ENCODE measurements at regions not wholly inside any gene's neighbourhood (a gene's known extent, or its start where the extent isn't known, plus 50 kb on each side); places are given as distances from the start of the nearest gene placed in this dataset.

DNA sequence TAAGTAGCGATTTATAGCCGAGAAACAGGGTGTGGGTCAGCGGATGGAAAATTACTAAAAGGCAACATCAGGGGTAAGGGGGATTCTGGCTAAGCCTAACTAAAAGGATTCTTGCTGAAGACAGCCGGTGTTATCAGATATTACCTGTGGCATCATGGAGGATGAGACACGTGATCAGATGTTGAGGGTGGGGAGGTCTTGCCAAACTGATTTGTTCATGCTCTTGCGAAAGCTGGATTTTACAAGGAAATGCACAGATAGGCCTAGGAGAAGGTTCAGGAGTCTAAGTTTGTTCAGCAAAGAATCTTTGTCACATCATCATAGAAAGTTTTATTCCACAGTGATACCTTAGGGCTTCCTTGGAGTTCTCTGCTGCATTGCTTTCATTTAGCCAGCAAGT, 396.8 kb upstream of the TBL1XR1 start:
- TF ChIP-seq, protein P1, sequence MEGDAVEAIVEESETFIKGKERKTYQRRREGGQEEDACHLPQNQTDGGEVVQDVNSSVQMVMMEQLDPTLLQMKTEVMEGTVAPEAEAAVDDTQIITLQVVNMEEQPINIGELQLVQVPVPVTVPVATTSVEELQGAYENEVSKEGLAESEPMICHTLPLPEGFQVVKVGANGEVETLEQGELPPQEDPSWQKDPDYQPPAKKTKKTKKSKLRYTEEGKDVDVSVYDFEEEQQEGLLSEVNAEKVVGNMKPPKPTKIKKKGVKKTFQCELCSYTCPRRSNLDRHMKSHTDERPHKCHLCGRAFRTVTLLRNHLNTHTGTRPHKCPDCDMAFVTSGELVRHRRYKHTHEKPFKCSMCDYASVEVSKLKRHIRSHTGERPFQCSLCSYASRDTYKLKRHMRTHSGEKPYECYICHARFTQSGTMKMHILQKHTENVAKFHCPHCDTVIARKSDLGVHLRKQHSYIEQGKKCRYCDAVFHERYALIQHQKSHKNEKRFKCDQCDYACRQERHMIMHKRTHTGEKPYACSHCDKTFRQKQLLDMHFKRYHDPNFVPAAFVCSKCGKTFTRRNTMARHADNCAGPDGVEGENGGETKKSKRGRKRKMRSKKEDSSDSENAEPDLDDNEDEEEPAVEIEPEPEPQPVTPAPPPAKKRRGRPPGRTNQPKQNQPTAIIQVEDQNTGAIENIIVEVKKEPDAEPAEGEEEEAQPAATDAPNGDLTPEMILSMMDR (IDR thresholded peaks at IDR 0.05): no peak

DNA sequence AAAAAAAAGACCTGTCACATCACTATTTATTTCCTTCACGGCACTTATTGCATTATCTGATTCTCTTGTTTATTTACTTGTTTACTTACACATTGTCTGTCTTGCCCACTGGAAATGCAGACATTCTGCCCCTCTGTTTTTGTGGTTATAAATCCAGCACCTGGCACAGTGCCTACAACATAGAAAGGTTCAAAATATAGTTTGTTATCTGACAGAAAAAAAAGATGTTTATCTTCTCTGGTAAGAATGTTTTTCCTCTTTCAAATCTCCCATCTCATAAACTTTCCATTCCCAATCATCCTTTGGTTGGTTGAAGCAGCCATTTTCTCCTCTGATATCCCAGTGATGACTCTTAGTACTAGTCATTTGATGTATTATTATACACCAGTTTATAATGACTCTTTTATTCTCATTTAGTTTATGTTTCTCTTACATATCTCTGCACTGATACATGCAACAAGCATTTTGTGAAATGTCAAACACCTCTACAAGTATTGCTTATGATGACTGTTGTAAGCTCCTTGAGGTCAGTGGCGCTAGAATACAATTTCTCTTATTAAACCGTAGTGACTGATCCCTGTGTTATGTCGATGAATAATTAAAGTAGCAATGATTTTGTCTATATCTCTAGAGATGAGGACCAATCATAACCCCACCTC, 398.4 kb upstream of the TBL1XR1 start:
- TF ChIP-seq, protein P1 (IDR thresholded peaks at IDR 0.05): no peak

DNA sequence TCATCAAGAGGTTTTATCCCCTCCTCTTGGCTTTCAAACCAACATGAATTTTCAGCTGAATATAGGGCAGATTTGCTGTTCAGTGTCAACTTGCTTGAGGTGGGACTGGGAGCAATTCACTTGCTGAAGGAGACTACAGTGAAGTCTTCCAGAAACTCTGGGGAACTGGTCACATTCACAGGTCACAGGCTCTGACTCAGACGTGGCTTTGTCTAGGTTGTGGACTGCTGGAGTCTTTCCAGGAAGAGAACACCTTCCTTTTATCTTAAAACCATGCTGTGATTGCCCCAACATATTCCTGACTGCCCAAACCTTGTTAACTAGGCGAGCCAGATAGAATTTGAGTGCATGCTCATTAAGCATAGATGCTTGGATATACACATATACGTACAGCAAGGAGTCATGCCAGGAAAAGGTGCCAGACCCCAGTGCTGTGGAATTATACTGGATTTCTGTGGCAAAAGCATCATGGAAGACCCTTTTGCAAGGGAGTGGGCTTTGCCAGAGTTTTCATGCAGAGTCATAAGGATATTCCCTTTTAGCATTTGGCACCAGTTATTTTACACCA, 399.1 kb upstream of the TBL1XR1 start:
- TF ChIP-seq, protein P1 (IDR thresholded peaks at IDR 0.05): no peak

DNA sequence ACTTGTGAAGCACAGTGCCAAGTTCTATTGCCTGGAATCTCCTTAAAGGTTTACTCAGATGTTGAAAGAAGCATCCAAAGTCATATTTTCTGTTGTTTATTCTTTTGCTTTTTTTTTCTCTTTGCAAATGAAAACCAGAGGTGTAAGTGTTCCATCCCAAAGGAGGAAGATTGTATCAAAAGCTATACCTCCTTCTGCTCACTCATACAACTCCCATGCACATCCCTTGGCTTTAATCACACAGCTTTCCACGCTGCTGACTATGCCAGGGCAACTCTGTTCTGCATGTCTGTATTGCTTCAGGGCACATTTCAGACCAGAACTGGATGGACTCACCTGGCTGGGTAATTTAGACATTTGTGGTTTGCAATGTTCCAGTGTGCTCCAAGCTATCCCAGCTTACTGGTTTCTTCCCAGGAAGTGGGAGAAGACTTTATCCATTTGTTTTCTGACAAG, 399.6 kb upstream of the TBL1XR1 start:
- TF ChIP-seq, protein P1 (IDR thresholded peaks at IDR 0.05): no peak

DNA sequence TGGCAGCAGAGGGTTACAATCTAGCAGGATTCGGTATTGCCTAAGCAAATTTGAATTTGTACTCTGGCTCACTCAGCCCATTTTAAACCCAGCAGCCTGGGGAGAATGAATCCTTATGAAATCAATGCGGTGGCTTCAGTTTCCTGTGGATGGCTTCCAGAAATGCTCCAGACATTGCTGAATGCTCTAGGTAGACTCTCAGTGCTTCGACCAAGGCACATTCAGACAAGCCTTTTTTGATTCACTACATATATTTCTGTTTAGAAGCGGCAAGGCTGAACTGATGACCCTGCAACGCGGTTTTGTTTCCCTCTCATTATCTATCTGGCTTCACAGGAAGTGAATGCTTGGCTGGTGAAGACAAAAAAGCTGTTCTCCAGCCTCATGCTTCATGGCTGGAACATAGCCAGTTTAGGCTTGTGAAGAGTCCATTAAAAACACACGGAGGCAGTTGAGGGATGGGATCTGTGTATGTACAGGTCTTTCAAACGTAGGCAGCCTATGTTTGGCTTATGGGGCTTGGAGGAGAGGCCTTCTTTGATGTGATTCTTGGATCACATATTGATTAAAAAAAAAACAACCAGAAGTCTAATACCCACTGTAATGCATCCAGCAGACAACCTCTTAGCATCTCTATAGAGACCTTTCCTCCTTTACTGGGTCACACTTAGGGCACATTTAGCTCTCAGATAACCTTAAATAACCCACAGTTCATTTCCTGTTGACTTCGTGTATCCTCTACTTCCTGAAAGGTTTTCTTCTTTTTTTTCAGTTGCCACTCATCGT, 400.2 kb upstream of the TBL1XR1 start:
- TF ChIP-seq, protein P1 (IDR thresholded peaks at IDR 0.05): no peak

DNA sequence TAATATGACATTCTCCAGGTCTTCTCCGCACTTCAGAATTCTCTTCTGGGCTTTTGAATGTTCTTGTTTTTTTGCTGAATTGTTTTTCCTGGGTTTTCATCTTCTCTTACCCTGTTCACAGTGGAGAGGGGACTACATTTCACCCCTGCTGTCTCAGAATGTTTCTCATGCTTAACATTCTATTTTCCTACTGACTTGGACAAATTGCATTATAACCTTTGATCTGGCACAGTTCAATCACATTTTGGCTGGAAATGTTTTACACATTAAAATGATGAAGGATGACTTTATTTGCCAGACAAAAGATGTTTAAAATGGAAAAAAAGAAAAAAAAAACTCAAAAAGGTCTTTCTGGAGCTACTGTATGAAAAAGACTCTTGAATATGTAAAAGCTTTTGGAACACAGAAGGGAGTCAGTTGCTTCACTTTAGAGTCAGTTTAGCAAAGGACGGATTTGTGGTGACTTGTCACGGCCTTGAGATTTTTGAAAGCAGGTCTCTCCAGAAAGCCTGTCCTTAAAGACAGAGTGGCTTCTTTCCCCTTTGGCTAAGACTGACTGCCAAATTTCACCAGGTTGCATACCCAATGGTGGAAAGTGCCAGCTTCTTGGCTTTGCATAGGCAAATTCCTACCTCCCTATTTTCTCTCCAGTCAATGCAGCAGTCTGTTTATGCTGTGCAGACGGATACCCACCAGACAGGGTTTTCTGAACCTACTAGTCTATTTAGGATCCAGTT, 401.0 kb upstream of the TBL1XR1 start:
- TF ChIP-seq, protein P1 (IDR thresholded peaks at IDR 0.05): no peak

DNA sequence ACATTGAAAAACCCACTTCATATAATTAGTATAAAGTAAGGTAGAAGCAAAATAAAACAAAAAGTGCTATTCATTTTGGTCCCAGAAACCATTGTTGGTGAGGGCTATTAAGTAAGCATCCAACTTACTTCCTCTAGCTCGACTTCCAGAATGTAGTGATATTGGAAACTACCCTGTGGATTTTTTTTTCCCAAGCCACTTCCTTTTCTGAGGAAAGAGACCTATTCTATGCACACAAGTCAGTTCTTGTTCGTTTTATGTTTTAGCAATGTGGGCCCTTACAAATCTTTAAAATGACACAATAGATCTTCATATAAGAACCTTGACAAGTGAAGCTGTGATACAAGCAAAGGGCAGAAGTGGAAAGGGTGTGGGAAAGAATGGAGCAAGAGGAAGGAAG, 402.0 kb upstream of the TBL1XR1 start:
- TF ChIP-seq, protein P1 (IDR thresholded peaks at IDR 0.05): no peak

Data from LNCAP (cell line).